Activated CD8-positive, alpha-beta memory T cell treated with anti-CD3 and anti-CD28 coated beads, Interleukin-2, amount 50 U/mL, for 48 hours (primary cell): ENCODE measurements at regions not wholly inside any gene's neighbourhood (a gene's known extent, or its start where the extent isn't known, plus 50 kb on each side); places are given as distances from the start of the nearest gene placed in this dataset.

ENCODE experiments used
- DNase-seq: peaks from one replicate; pipeline ENCODE4 v3.0.0-alpha.2; 2020

DNA sequence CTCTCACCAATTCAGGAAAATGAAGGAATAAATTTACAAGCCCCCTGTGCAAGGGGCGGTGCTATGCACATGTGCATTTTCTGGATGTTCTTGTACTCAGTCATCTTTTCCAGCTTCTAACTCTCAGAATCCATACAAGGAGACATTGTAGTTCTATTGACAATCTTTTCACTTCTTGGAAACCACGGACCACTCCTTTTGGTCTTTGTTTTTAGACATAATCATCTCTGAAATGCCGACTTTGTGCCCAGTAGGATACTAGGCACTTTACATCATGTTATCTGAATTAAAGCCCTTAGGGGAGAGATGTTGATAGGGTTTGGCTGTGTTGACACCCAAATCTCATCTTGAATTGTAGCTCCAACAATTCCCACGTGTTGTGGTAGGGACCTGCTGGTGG, 322.6 kb upstream of the WWC1 start:
- DNase-seq, result no peak

DNA sequence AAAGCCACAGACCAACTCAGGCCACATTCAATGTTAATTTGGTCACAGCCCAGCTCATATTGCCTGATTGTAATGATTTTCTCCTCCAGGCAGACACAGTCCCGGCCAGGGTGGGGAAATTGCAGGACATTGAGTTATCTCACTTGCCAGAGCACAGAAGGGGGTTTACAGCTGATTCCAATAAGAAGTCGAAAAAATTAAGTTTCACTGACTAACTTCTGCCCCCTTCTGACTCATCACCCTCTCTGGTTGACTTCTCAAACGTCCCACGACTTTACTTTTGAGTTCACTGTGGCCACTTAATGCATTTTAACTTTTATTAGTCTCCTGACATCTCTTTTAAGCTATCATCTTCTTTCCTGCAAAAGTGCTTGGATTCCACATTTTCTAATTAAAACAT, 321.4 kb upstream of the WWC1 start:
- DNase-seq, result no peak

DNA sequence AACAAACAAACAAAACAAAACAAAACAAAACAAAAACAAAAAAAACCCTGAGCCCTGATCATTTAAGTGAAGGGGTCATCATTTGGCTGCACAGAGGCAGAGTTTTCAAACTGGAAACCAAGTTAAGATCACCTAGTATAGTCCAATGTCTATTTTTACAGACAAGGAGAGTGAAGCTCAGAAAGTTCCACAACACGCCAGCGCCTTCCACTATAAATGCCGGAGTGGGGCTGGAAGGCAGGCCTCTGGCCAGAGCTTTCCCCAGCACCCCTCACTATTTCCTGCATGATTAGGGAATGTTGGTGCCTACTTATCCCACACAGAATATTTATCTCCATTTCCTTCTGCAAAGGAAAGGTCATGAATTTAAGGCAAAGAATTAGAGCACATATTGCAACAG, 319.7 kb upstream of the WWC1 start:
- no peak for DNase-seq

DNA sequence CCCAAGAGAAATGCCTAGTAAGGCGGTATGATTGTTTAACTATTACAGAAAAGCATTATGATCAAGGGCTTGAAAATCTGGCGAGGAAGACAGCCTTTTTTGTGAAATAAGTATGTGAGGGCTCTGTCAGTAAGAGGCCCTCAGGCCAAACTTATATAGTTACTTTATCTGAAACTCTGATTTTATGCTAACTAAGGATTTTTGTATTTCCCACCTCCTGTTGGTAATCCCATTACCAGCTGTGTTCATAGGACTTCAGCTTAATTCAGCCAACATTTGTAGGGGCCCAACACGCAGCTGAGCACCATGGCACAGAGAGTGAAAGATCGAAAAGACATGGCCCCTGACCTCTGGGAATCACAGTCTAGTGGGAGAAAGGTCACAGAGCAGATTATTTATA, 318.3 kb upstream of the WWC1 start:
- no peak for DNase-seq

DNA sequence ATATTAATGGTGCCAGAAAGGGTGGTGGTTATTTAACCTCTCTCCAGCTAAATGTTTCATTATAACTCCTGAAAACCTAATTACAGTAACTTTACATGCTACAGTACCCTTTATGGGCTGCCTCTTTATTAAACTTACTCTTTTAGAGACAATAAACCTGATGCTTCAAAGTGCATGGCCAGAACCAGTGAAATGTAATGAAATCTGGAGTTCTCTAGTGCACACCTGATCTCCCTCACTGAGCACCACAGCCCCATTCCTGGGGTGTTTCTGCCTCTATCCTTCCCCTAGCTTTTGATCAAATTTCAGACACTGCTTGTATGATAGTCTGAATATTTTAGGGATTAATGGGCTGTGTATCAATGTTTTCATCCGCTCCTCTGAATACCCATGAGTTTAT, 306.5 kb upstream of the WWC1 start:
- DNase-seq, result no peak

DNA sequence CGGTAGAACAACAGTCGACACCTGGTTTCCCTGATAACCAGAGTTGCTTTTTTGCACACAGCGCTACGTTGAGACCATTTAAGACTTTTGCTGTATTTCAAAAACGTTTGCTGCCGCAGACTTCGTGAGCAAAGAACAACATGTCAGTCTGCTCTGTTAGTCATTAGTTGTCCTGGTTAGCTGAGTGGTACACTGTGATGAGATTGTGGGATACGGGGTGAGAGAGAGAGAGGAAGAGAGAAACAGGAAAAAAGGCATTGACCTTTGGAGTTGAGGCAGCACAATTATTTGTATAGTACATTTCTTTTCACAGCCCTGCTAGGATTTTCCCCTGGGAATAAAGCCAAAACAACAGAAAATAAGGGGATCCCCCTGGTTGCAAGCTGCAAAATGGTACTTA, 306.1 kb upstream of the WWC1 start:
- DNase-seq, result no peak

DNA sequence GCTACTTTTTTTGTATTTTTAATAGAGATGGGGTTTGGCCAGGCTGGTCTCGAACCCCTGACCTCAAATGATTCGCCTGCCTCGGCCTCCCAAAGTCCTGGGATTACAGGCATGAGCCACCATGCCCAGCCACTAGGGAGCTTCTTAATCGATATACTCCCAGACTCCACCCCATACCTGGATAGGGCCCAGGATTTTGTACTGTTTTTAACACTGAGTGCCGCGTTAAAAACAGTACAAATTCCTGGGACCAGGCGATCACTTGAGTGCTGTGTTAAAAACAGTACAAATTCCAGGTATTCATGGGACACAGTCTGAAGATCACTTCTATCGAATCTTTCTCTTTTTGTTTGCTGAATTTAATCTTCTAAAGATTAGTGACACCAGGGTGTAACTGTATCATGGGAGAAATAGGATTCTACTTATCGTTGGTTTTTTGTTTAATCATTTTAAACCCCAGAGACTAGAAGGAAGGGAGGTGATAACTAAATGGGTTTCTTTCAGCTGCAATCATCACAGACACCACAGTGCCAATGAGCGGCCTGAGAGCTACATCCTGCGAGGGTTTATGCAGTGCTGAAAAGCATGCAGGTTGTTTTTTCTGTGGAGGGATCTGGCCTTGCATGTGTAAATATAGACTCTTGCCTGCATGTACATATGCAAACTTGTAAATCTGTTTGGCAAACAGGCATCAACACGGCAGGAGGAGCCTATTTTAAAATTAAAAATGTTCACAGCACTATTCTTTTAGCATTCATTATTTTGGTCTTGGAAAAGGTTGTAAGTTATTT, 303.8 kb upstream of the WWC1 start:
- DNase-seq, result no peak

DNA sequence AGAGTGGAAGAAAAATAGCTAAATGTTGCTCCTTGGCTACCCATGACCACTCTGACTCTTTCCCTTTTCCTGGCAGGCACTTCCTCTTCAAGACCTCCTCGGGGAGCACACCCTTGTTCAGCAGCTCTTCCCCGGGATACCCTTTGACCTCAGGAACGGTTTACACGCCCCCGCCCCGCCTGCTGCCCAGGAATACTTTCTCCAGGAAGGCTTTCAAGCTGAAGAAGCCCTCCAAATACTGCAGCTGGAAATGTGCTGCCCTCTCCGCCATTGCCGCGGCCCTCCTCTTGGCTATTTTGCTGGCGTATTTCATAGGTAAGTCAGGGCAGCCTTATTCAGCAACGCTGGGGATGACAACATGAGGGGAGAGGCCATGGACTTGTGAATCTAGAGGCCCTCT, 298.6 kb upstream of the WWC1 start:
- DNase-seq, result no peak

DNA sequence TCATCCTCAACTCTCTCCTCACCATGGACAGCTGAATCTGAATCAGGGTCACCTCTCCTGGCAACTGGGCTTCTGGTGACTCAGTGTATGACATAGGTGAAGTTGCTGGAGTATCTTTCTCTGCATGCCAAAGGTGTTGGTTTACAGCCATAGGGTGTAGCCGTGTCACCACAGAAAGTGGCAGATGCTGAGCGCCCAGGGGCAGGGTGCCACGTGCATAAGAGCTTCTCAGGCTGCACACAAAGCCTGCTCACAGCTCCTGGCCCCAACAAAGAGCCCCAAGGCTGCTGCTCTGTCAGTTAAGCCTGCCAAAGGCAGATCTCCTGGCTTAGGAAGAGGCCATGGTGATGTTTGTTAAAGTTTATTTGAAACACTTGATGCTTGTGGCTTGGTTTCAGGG, 297.7 kb upstream of the WWC1 start:
- no peak for DNase-seq

DNA sequence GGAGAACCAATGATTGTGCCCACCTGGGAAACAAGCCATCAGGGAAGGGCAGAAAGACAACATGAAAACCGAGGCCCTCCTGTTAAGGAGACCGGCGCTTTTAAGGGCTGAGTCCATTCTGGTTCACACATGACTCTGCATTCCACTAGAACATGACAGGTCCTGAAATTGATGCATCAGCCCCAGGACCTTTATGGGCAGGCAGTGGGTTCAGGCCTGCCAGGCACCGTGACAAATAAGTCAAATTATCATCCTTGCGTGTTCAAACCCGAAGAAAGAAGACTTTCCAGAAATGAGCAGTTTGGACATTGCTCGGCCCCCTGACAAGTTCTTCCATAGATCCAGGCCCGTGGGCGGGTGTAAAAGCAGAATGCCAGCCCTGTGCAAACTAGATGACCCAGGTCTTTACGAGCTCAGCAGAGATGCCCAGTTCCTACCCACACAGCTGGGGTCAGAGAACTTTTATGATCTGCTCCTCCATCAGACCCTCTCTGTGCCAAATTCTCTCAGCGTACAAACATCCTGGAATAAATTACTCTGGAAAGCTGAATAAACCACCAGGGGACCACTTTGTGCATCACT, 295.5 kb upstream of the WWC1 start:
- no peak for DNase-seq

DNA sequence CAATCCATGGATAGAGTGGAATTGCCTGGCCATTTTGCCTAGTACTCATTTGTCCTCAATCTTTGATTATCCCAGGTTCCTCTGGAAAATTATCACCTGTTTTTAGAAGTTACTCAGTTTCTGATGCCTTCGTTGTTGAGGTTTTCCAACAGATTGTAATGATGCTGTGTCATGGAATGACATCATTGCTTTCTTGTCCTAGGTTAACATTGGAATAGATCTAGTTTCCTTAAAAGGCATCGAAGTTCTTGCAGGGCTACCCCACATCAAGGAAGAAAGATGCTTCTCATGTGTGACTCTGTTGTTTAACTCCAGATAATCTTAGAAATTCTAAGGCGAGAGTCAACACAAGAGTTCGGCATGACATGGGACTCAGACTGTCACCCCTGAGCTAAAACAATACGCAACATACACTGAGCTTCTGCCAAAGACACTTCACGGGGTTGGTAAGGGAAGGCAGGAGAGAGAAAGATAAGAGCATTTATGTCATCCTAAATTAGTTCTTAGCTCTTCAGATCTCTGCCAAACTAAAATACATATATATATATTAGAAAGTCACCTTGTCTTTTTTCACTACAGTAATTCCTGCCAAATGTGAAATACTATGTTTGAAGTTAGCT, 293.2 kb upstream of the WWC1 start:
- DNase-seq, result no peak

DNA sequence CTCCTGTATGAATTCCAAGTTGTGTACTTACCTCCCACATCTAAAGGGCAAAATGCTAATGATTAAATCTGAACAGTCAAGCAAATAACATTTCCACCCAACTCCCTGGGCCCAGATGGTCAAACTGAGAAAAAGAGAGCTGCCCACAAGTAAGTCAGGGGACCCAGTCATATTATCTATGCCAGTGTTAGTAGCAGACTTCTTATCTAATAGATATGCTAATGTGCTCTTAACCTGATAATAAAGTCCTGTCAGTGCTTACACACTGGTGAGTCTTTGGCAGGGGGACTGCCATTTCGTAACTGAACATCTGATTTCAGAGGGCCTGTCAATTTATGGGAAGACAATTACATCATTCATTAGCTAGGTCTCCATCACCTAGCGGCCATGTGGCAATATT, 292.3 kb upstream of the WWC1 start:
- no peak for DNase-seq

DNA sequence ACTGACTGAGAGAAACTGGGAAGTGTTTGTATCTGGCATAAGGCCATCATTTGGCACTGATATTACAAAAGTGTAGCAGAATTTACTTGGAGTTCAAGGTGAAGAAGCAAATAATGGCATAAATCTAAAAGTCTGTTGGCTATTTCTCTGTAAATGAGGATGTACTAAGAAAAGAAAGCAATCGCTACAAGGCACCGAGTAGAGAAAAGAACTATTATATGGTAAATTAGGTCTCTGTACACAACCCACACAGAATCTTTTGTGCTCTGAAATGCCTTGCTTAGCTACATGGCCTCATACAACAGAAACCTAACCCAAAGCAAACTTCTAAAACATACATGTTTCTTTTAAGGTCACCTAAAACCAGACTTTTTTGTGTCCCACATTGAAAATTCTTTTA, 290.1 kb upstream of the WWC1 start:
- no peak for DNase-seq

DNA sequence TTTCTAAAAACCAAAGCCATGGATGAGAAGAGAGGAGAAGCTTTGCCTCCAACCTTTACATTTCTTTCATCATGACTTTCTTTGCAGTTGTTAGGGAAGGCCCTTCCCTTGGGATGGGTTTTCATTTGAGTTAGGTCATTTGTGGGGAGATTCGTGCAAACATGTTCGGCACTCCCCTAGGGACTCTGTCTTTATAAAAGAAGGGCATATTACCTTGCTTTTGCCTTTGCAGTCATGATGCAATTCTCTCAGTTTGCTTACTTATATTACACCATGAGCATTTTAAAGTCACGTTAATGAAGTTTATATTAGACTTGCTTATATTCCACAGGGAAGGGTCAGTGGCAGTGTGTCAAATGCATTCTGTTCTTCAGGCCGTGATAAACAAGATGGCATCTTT, 289.3 kb upstream of the WWC1 start:
- DNase-seq, result no peak

DNA sequence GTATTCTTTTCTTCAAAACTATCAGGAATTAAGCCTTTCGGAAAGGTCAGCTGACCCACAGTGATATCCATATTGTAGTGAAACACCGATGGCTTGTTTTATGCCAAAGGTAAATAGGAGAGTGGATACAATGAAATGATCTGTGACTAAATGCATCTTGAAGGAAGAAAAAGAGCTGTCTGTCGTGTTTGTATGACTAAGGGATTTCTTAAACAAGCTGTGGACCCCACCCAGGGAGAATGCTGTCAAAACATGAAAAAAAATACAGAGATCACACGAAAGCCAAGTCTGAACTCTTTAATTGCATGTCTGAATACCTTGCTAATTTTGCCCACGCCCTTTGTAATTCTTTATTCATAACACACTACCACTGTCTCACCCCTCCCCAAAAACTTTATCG, 286.4 kb upstream of the WWC1 start:
- DNase-seq, result no peak

DNA sequence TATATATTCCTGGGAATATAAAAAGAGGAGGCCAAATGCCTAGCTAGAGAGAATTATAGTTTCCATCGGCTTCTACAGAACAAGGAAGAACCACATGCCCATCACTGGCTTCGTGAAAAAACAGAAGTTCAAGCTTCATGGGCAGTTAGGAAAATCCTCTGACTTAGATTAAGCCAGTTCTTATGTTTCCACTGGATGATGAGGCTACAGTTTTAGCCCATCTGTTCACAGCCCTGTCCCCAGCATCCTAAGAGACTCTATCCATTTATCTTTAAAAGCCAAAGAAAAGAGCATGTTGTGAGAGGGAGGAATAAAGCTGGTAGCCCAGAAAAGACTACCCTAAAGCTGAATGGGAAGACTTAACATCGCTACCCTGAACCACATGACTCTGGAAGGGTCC, 285.5 kb upstream of the WWC1 start:
- DNase-seq, result no peak

DNA sequence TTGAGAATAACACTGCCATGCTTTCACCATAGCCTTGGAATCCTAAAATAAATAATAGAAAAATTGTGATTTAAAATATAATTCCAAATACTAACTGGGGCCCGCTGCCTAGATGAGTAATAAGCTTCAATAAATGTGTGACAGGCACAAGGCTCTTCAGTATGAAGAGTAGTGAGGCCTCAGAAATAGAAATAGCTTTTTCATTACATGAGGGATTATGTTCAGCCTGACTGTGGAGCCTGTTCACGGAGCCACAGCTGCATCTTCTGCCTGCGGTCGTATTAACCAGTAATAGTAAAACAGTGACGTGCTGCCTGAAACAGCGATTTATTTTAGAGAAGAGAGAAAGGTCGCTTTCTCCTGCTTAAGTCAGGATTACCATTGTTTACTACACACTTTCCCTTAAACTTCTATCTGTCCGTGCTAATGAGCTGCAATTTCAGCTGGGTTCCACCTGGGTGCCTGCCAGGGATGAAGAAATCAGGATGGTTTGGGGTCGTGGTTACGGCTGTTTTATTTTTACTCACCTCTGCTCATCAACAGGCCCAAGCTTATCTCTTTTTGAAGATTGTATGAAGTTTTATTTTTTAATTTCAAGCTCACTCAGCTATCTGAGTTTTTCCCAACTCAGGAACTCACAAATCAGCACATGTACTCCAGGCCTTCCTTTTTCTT, 284.9 kb upstream of the WWC1 start:
- no peak for DNase-seq

DNA sequence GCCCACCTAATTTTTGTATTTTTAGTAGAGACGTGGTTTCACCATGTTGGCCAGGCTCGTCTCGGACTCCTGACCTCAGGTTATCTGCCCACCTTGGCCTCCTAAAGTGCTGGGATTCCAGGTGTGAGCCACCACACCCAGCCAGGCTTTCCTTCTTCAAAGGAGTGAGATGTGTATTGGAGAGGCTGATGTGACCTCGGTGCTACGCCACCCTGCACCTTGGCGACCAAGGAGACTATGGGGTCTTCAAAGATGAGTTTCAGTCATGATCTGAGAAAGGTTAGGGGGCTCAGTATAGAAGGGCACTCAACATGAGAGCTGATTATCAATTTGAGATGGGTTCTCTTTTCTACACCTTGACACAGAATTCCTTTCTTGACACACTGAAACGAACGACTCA, 284.2 kb upstream of the WWC1 start:
- DNase-seq, result no peak

DNA sequence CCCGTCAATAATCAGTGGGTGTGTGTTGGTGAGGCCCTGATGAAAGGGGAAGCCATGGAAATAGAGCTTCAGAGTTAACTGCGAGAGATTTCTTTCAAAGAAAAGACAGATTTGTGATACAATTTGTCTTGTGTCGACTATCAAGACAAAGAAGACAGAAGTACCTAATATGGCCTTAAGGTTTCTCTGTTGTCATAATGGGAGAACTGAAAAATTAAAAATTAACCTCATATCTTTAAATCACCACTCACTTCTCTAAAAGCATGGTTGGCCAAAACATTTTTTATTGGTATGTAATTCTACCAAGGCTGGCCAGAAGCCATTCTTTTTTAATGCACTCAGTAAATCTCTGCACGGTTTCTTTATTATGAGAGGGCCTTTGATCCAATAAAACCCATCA, 282.9 kb upstream of the WWC1 start:
- DNase-seq, result no peak

DNA sequence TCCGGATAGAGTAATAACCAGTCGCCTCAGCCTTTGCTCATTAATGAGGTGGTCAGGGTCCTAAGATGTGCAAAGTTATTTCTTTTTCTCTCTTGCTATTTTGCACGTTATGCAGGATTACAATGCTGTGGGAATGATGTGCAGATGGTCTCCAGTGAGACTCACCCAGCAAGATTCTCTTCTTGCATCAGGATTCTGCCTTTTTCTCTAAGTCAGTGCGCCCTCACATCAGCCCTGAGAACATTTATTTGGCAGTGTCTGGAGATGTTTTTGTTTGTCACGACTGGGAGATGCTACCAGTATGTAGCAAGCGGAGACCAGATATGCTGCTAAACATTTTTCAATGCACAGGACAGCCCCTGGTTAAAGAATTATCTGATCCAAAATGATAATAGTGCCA, 280.3 kb upstream of the WWC1 start:
- DNase-seq, result no peak

DNA sequence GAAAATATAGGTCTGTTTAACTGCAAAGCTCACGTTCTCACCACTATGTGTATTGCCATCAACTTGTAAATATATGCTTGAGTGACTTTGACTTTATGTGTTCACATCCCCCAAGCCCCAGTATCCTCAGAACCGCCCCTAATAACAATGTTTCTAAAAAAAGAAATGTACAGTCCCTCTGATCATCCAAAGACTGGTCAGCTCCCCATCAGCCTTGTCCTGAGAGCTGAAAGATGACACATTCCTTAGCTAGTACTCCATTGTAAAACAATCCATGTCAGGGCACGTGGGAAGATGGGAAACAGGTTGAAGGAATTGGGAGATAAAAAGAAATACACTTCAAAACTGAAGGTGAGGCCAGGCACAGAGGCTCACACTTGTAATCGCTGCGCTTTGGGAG, 279.4 kb upstream of the WWC1 start:
- DNase-seq, result no peak

DNA sequence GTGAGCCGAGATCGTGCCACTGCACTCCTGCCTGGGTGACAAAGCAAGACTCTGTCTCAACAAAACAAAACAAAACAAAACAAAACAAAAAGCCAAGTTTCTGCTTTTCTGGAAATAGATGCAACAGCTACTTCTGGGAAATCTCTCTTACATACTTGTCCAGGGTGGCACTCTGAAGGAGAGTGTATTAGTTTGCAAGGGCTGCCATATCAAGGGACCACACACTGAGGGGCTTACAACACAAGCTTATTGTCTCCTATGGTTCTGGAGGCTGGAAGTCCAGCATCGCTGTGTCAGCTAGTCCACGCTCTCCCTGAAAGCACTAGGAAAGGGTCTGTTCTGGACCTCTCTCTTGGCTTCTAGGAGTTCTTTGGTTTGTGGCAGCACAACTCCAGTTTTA, 277.9 kb upstream of the WWC1 start:
- no peak for DNase-seq

DNA sequence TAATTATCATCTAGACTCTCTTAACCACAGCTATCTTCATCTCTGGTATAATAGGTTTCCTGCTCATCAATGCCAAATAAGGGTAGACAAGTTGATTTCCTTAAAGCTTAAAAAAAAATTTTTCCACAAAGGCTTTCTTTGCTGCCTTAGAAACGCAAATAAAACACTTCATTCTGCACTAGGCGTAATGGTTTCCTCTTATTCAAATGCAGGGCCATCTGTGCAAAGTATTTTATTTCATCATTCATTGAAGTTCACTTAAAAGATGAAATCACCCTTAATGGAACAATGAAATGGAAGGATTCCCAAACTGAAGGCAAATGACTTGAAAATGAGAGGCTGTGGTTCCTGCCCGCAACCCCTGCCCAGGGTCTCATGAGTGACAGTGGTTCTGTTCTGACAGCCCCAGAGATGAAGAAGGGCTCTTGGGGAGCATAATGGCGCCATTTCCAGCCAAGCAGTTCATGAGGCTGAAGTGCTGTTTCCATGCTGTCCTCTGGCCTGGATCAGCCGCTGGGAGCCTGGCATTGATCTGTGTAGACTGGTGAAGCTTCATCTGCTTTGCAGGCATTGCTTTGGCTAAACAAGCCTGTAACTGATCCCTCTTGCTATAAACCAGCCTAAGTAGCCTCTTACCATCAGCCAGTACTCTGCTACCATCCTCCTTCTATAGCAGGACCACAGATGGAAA, 276.9 kb upstream of the WWC1 start:
- DNase-seq, result no peak

DNA sequence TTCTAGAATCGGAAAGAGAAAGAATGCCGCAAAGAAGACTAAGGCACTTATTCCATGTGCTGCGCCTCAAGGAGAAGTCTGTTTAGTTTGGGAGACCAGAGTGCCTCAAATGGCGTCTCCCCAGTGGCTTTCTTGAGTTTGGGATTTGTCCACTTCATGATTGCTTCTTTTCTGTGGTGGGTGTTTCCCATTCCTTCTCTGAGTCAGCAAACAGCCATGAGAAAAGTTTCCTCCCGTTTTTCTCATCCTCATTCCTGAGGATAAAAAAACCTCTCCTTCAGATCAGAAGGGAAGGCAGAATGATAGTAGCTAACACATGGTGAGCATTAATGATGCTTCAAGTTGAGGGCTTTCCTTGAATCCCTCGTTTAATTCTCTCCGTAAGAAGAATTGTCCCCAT, 275.9 kb upstream of the WWC1 start:
- DNase-seq, result no peak
